ENCODE measurements at regions not wholly inside any gene's neighbourhood (a gene's known extent, or its start where the extent isn't known, plus 50 kb on each side); places are given as distances from the start of the nearest gene placed in this dataset.
"Not testable (repeated sequence)": the region's sequence is repeated elsewhere in the genome, so short reads cannot be mapped to it uniquely, and the experiment has no call there.

DNA sequence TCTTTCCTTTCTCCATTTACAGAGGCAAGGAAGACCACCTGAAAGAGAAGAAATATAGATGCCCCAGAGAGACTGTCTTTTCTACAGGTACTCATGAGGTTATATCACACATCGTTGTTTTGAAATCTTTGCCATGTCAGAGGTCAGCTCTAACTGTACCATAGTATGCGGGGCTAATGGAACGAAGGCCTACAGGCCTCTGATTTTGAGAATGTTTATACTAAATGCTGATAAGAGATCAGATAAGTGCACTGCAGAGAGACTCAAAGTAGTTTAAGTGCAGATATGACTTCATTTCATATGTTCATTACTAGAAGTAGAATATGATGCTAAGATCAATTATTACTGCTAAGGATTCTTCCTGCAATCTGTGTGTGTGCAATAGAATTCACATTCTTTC, 1005.0 kb downstream of the GALC start:
- no peak for DNase-seq (ENCODE audit: low read depth)

DNA sequence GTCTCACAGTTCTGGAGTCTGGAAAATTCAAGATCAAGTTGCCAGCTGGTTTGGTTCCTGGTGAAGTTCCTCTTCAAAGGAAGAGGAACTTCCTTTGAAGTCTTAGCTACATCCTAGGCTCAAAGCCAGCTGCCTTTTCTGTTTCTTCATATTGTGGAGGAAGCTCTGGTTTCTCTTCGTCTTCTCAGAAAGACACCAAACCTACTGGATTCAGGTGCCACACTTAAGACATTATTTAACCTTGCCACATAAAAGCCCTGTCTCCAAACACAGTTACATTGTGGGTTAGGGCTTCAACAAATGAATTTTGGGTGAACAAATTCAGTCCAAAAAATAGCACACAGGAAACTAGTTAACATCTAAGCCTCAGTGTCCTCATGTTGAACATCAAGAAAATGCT, 1019.8 kb downstream of the GALC start:
- no peak for DNase-seq (ENCODE audit: low read depth)

DNA sequence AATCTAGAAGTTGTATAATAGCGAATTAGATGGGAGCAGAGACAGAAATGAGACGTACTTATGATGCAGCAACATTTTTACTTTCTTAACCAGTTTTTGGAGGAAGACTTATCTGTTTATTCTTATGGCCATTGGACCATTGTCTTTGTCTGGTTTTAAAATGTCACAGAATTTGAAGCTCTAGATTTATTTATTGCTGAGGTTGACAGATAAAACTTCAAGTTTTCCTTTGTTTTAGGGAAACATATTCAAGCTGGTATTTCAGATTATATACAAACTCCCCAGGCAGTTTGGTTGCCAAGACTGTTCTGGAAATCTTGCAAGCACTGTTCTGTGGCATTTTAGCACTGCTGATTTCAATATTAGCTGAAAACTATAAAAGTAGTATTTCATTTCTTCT, 1021.7 kb downstream of the GALC start:
- DNase-seq (ENCODE audit: low read depth) = no peak

DNA sequence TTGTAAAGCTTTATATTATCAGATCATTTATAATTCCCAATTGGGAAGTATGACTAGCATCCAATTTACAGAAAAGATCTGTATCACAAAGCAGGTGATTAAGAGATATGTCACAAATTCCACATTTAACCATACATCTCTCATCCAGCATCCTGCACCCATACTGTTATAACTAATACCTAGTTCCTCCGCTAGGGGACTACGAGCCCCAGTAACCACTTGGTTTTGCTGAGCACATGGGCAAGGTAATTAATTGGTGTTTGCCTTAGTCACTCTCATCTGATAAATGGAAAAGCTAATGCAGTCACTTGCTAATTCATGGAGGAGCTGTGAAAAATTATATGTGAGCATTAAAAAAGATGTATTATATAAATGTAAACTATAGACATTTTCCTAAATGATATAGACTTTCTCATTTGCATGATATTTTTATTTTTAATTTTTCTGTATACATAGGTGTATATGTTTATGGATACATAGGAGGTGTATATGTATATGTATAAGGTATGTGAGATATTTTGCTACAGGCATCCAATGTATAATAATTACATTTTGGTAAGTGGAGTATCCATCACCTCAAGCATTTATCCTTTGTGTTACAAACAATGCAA, 1031.8 kb downstream of the GALC start:
- no peak for DNase-seq (ENCODE audit: low read depth)

DNA sequence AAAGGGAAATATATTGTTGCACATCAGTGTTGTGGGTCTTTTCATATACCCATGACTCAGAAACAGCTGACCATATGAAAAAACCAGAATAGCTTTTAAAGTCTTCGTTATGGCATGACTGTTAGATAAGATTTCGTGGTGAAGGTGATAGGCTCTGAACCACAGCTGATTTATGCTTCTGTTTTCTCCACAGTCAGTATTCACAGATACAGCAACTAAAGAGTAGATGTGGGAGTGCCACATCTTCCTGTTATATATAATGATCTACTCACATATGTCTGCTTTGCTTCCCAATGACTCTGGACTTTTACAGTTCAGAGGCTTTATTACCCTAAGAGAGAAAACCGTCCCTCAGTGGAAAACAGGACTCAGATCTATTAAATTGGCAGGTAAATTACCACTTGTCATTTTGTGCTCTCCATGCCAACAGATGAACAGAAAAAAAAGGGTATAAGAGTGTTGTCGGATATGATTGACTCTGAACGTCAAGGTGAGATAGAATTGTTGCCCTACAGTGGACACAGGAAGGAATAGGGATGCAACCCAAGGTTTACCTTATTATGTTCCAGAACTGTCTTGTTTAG, 1037.1 kb downstream of the GALC start:
- DNase-seq (ENCODE audit: low read depth) = no peak

DNA sequence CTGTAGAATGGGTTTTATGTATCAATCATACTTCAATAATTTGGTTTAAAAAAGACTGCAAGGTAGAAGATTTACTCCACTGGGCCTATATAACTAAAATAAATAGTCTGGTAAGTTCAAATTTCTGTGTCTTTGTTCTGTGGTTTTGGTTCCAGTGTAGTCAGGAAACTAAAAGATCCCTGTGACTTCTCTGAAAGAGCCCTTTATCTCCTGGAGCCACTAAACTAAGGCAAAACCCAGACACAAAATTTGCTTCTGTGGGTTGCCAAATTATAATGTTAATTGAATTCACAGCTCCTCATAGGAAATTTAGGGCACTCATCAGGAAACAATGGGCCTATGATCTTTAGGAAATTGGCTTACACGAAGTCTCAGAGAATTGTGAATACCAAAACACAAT, 1038.4 kb downstream of the GALC start:
- no peak for DNase-seq (ENCODE audit: low read depth)

DNA sequence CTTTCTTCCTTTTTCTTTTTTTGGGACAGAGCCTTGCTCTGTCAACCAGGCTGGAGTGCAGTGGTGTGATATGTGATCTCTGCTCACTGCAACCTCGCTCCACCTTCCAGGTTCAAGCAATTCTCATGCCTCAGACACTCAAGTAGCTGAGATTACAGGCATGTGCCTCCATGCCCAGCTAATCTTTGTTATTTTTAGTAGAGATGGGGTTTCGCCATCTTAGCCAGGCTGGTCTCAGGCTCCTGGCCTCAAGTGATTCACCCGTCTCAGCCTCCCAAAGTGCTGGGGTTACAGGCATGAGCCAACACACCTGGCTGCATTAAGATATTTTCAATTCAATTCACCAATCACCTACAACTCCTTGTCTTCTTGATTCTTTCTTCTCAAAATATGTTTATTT, 1046.5 kb downstream of the GALC start:
- no peak for DNase-seq (ENCODE audit: low read depth)

DNA sequence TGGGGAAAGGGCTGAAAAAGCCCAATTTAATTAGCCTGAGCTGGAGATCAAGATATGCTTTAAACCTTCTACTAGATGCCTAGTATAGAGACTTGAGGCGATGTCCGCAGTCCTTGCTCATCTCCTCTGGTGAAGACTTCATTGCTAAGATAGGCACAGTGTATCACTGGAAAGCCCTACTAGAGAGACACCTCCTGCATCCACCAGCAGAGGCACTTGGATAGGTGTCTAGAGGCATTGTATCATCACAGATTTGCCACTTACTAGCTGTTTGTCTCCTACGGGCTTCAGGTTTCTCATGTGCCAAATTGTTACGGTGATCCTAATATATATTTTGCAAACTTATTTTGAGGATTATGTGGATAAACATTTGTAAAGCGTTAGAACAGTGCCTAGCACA, 1048.5 kb downstream of the GALC start:
- DNase-seq (ENCODE audit: low read depth) = no peak

DNA sequence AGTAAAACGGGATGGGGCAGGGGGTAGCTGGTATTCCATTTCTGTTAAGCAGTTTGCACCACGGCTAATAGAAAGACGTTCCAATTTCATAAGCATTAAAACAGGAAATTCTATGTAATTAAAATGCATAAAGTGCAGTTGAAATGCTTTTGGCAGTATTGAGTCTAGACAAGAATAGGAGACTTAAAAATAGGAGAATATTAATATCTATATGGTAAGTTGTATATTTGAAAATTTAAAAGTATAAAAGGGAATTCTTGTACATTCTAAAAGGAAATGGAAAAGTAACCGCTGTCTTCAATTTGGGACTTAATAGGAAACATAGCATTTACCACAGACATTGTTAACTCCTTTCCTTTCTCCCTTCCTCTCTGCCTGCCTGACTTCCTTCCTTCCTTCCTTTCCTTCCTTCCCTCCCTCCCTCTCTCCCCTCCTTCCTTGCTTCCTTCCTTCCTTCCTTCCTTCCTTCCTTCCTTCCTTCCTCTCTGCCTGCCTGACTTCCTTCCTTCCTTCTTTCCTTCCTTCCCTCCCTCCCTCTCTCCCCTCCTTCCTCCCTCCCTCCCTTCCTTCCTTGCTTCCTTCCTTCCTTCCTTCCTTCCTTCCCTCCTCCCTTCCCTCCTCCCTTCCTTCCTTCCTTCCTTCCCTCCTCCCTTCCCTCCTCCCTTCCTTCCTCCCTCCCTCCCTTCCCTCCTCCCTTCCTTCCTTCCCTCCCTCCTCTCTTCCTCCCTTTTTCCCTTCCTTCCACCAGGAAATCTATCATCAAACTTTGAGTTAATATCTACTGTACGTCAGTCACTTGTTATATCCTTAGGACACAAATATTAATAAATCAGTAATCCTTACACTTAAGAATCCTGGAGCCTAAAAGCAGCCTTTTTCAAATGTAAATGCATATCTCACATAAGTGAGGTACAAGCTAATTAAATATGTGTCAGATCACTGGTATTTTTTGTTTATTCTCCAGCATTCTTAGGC, 1049.3 kb downstream of the GALC start:
- DNase-seq (ENCODE audit: low read depth) = no peak

DNA sequence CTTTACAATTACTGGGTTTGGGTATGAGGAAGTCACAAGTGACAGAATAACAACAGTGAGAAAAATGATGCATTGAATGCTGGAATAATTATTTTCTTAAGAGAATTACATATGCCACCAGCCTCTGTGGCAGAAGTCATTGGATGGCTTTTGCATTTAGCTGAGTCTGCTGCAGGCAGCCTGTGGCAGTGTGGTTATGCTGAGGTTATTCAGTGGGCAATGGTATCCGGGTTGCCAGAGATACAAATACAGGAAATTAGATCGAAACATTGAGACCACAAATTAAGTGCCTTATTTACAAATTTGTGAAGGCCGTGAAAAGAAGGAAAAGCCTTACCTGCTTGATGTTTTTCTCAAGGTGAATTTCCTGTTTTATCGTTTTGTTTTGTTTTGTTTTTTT, 1050.0 kb downstream of the GALC start:
- no peak for DNase-seq (ENCODE audit: low read depth)

DNA sequence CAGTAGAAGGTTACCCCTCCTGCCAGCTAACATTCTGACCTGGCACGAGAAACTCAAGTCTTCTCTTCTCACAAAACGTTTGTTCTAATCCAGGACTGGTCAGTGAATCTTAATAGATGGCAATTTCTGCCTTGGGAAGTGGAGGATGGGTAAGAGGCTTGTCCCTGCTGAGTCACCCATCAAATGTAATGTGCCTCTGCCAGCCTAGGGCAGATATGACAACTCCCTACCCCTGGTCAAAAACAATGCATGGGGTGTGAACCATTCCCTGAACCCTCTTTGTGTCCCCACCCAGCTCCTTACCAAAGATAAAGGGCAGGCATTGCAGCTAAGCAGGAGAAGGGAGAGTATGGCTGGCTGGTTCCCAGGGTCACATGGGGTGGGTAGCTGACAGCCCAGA, 1052.9 kb downstream of the GALC start:
- no peak for DNase-seq (ENCODE audit: low read depth)

DNA sequence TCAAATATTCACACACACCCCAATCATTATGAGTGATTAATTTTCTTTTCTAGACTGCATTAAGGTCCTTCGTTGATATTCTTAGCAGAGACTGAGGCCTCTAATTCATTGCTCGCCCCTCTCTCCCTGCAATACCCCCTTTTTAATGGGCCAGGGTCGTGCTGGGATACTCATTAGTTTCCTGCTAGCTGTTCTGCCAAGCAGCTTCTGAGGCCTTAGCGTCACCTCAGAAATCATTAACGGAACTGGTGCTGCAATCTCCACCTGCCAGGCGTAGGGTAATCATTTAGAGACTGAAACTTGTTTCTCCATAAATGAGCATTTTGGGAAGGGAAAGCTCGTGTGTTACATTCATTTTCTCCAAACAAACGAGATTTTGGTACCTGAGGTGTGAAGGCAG, 1054.7 kb downstream of the GALC start:
- no peak for DNase-seq (ENCODE audit: low read depth)

DNA sequence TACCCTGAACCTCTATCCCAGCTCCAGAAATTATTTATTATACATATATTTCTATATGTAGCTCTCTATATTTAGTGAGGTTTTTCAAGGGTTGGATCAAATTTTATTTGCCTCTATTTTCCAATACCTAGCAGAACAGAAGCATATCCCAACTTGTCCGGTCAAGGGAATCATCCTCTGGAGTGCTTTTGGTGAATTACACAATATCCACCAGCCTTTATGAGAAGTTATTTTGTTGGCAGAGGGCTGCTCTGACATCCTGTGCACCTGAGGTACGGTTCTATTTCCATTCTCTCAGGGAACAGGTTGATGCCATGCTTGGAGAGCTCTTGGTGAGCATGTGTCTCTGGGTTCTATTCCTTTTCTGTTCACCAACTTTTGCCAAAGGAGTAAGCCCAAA, 1056.4 kb downstream of the GALC start:
- DNase-seq (ENCODE audit: low read depth) = no peak

DNA sequence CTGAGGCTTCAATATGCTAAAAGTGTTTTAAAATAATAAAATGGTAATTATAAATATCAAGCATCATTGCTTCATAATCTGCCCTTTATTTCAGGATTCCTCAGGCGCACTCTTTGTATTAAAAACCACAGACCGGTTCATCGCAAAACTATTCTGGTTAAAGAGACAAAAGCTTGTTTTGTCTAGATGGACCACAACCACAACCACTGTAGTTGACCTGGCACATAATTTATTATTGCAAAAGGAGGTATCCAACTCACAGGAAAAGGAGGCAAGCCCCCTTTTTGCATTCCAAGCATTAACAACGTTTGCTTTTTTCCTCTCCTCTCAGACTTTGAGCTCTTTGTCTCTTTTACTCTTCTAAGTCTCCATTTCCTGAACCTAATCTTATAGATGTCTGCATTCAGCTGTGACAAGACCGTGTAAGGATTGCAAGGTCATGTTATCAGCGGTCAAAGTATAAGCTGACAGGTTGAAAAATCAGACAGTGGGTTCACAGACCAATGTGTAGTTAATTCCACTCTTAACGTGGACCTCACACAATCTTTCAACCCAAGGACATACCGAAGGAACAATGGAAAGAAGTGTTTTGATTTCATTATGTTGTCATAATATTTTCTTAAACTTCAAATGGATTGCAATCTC, 1057.6 kb downstream of the GALC start:
- no peak for DNase-seq (ENCODE audit: low read depth)

DNA sequence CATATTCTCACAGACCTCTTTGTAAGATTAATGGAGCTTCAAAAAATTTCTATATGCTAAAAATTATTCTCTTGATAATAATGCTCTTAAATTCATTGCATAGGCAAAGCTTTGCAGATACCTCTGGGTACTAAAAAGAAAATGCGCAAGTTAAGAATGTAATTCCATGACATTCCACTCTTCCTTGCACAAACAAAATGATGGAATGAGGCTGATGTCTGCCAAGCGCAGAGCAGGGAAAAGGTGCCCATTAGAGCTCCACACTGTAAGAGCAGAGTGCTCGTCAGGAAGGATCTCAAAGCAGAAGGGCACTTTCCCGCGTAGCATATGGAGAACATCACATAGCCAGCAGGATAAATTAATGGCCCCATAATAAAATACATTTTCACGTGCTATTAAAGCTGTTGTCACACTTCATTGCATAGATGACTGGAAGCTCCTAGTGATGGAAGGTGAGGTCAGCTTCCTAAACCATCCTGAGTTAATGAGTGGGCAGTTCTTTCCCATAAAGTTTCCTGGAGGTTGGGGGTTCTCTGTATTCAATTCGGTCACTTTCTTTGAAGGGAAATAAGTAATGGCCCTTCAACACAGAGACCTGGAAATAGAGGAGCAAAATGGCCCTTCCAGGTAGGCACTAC, 1058.9 kb downstream of the GALC start:
- DNase-seq (ENCODE audit: low read depth) = no peak

DNA sequence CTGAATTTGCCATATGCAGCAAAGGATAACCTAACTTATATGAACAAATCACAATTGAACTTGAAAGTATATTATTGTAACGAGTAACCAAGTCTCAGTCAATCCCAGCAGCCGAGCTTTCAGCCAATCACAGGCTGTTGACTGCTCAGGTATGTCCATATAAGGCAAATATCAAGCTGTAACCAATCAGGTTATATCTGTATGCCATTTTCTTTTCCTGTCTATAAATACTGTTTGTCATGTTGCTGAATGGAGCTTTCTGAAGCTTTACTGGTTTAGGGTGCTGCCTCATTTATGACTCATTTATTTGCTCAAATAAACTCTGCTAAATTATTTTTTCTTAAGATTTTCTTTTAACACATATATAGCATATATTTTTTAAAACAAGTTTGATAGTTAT, 1059.5 kb downstream of the GALC start:
- no peak for DNase-seq (ENCODE audit: low read depth)

DNA sequence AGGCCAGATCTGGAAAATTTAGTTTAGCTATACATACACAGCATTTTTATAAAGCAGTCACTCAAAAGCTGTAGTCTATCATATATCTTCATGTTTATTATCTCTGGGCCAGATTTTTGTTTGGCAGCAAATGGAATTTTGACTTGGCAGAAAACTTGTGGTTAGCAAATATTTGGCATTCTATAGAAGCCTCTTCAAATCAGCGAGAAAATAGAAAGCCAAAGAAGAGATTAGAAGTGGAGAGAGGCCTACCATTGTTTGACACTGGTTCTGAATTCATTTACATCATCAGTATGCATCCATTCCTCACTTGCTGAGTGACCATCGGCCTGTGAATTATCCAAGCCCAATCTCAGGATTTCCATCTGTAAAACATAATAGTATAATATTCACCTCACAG, 1077.6 kb downstream of the GALC start:
- DNase-seq (ENCODE audit: low read depth) = no peak

DNA sequence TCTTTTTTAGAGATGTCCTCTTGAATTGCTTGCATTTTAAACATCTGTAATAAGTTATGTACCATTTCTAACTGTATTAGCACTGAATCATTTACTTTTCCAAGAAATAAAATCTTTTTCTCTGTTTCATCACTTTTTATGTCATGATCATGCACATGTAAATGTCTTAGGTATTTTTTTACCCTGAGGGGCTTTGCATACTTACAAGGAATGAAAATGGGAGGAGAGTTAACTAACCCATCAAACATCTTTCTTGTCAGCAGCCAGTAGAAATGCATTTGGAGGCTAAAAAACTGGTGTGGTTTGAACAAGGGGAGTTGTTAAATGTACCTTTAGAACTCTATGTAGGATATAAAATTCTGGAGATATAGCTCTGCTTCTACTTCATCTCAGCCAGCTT, 1080.3 kb downstream of the GALC start:
- DNase-seq (ENCODE audit: low read depth) = no peak

DNA sequence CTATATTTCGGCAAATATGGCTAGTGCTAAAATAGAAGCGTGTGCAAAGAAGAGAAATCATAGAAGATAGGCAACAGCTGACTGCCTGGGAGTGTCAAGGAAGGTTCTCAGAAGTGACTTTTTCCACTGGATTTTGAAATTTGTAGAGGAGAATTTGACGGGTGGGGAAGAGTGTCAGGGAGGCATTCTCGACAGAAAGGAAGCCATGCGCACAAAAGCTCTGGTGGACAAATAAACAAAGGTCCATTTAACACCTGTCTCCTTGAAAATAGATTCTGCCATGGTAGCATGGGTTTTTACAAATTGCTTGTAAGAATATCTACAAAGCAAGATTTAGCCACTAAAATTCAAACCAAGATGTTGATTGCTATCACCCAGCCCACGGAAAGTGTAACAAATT, 1081.5 kb downstream of the GALC start:
- DNase-seq (ENCODE audit: low read depth) = no peak

DNA sequence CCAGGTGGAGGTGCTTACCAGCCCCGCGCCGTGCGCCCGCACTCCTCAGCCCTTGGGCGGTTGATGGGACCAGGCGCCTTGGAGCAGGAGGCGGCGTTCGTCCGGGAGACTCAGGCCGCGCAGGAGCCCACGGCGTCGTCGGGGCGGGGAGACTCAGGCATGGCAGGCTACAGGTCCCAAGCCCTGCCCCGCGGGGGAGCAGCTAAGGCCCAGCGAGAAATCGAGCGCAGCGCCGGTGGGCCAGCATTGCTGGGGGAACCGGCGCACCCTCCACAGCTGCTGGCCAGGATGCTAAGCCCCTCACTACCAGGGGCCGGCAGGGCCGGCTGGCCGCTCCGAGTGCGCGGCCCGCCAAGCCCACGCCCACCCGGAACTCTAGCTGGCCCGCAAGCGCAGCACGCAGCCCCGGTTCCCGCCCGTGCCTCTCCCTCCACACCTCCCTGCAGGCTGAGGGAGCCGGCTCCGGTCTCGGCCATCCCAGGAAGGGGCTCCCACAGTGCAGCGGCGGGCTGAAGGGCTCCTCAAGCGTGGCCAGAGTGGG, 1087.5 kb downstream of the GALC start:
- DNase-seq (ENCODE audit: low read depth) = not testable (repeated sequence)

DNA sequence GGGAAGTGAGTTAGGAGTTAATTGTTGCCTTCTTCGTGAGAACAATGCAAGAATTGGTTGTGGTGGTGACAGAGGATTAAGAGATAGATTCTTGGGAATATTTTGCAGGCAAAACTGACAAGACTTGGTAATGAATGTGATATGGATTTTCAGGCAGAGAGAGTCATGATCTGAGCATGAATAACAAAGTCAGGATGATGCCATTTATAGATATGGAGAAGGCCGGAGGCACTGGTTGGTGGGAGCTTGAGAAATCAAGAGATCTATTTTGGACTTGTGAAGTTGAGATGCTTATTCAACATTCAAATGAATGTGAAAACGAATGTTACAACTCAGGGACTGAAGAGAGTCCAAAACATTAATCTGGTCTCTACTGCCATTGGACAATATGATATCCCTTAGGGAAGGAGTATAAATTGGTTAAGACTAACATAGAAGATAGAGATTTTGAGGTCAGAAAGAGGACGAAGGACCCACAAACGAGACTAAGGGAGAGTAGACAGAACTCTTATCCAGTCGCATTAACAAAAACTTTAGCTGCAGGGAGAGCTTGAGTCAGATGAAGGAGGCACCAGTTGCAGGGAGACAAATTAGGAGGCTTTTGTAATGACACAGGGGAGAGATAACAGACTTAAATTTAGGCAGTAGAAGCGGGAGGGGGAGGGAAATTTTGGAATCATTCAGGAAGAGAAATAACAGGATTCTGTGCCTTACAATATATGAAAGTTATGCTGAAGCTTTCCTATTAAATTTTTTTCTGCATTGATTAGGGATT, 1090.6 kb downstream of the GALC start:
- no peak for DNase-seq (ENCODE audit: low read depth)

Measured in amniotic epithelial cell (primary cell).